IMR-90 (cell line): ENCODE measurements at regions not wholly inside any gene's neighbourhood (a gene's known extent, or its start where the extent isn't known, plus 50 kb on each side); places are given as distances from the start of the nearest gene placed in this dataset.

Experiments
- ATAC-seq: fragments of 200-7000 bp; cut with Tn5 transposase; 2 replicates; pipeline ENCODE4 v1.9.1; 2020; ENCODE audit warnings: low read depth, mild to moderate bottlenecking, moderate library complexity
- BruUV-seq: library from RNA; stranded (reverse); fragments of 400-500 nt; replicated peaks from 2 replicates; lab custom pipeline; 2021; lab: Mats Ljungman, UMichigan
- CTCF ChIA-PET: fragments of 300-600 bp; formaldehyde crosslinking; extraction: SDS; loops from one replicate; lab custom pipeline; 2021; ENCODE audit warnings: antibody characterized with exemption; lab: Yijun Ruan, JAX
- POLR2A ChIA-PET: fragments of 300-600 bp; sonication (Branson Sonifier 250); formaldehyde crosslinking; loops from one replicate; lab custom pipeline; 2022; ENCODE audit warnings: antibody characterized with exemption; ENCODE audit not compliant: unreplicated experiment; lab: Charles Lee
- DNase-seq: peaks from one replicate; pipeline ENCODE4 v3.0.0; 2013
- H2AFZ ChIP-seq: replicated peaks from 2 replicates; pipeline ENCODE3; 2013; ENCODE audit warnings: low read length, mild to moderate bottlenecking; ENCODE audit not compliant: poor library complexity
- H2AK5ac ChIP-seq: 2 replicates; pipeline ENCODE4 v1.6.1; 2013; ENCODE audit warnings: low read depth, low read length, inconsistent platforms
- H2AK9ac ChIP-seq: replicated peaks from 2 replicates; pipeline ENCODE3; 2013; ENCODE audit warnings: mild to moderate bottlenecking, low read depth, low read length, moderate library complexity; ENCODE audit not compliant: poor library complexity
- H2BK120ac ChIP-seq: 2 replicates; pipeline ENCODE4 v1.6.1; 2013; ENCODE audit warnings: low read depth, low read length, inconsistent platforms
- H2BK15ac ChIP-seq: 3 replicates; pipeline ENCODE4 v1.6.1; 2013; ENCODE audit warnings: low read depth, low read length, inconsistent platforms
- H2BK20ac ChIP-seq: 2 replicates; pipeline ENCODE4 v1.6.1; 2013; ENCODE audit warnings: low read depth, mild to moderate bottlenecking, inconsistent platforms, low read length, moderate library complexity
- H2BK5ac ChIP-seq: 2 replicates; pipeline ENCODE4 v1.6.1; 2013; ENCODE audit warnings: mild to moderate bottlenecking, low read depth, low read length, inconsistent platforms; ENCODE audit not compliant: poor library complexity, severe bottlenecking
- H3K14ac ChIP-seq: replicated peaks from 2 replicates; pipeline ENCODE4 v1.6.1; 2013; ENCODE audit warnings: low read depth, low read length, inconsistent platforms
- H3K18ac ChIP-seq: 2 replicates; pipeline ENCODE4 v1.6.1; 2013; ENCODE audit warnings: low read depth, low read length, control low read depth
- H3K23ac ChIP-seq: 2 replicates; pipeline ENCODE4 v1.6.1; 2013; ENCODE audit warnings: low read depth, low read length, inconsistent platforms
- H3K27ac ChIP-seq: 2 replicates; pipeline ENCODE4 v1.5.1; 2013; ENCODE audit warnings: mild to moderate bottlenecking, control low read depth, low read length; ENCODE audit not compliant: insufficient read depth
- H3K27me3 ChIP-seq: 2 replicates; pipeline ENCODE4 v1.6.1; 2013; ENCODE audit warnings: low read length; ENCODE audit not compliant: control insufficient read depth, insufficient read depth
- H3K36me3 ChIP-seq: 2 replicates; pipeline ENCODE4 v1.6.1; 2013; ENCODE audit warnings: low read length, mixed read lengths; ENCODE audit not compliant: control insufficient read depth, insufficient read depth
- H3K4ac ChIP-seq: 2 replicates; pipeline ENCODE4 v1.6.1; 2013; ENCODE audit warnings: low read depth, low read length, inconsistent platforms
- H3K4me1 ChIP-seq: 2 replicates; pipeline ENCODE4 v1.6.1; 2013; ENCODE audit warnings: low read length, mixed read lengths; ENCODE audit not compliant: control insufficient read depth, insufficient read depth
- H3K4me2 ChIP-seq: 2 replicates; pipeline ENCODE4 v1.6.1; 2013; ENCODE audit warnings: low read depth, mild to moderate bottlenecking, control low read depth, low read length, moderate library complexity
- H3K4me3 ChIP-seq: 2 replicates; pipeline ENCODE4 v1.5.1; 2013; ENCODE audit warnings: low read depth, mild to moderate bottlenecking, control low read depth, low read length, moderate library complexity; ENCODE audit not compliant: insufficient read depth
- H3K56ac ChIP-seq: 2 replicates; pipeline ENCODE4 v1.6.1; 2013; ENCODE audit warnings: low read length, inconsistent platforms; ENCODE audit not compliant: insufficient read depth; ENCODE audit errors: extremely low read depth
- H3K79me1 ChIP-seq, 2 experiments: 2 replicates each; pipeline ENCODE4 v1.6.1; 2013; ENCODE audit warnings: low read length in 2 of 2, inconsistent platforms in 1 of 2, low read depth in 1 of 2
- H3K9ac ChIP-seq: 2 replicates; pipeline ENCODE4 v1.6.1; 2013; ENCODE audit warnings: low read depth, low read length, control low read depth
- H3K9me1 ChIP-seq: 2 replicates; pipeline ENCODE4 v1.6.1; 2013; ENCODE audit warnings: low read length, inconsistent platforms; ENCODE audit not compliant: insufficient read depth
- H3K9me3 ChIP-seq: 2 replicates; pipeline ENCODE4 v1.6.1; 2013; ENCODE audit warnings: low read length; ENCODE audit not compliant: control insufficient read depth, insufficient read depth
- H4K20me1 ChIP-seq: 2 replicates; pipeline ENCODE4 v1.6.1; 2013; ENCODE audit warnings: low read length, inconsistent platforms; ENCODE audit not compliant: insufficient read depth
- H4K5ac ChIP-seq: 2 replicates; pipeline ENCODE4 v1.6.1; 2013; ENCODE audit warnings: mild to moderate bottlenecking, low read depth, low read length, control low read depth
- H4K8ac ChIP-seq, 2 experiments: 2 replicates each; pipeline ENCODE4 v1.6.1; 2013; ENCODE audit warnings: low read depth in 2 of 2, low read length in 2 of 2, control low read depth in 1 of 2, inconsistent platforms in 1 of 2
- H4K91ac ChIP-seq: 2 replicates; pipeline ENCODE4 v1.6.1; 2013; ENCODE audit warnings: low read depth, low read length, inconsistent platforms; ENCODE audit not compliant: insufficient read depth
- CHD1 ChIP-seq: IDR thresholded peaks from 2 replicates; pipeline ENCODE4 v1.6.1; 2012; ENCODE audit warnings: low read depth, low read length, improper control_type of control experiment
- CTCF ChIP-seq: conservative IDR thresholded peaks from 2 replicates; pipeline ENCODE4 v1.5.1; 2012; ENCODE audit warnings: mild to moderate bottlenecking, low read depth, low read length, improper control_type of control experiment
- FOS ChIP-seq: fragments of 150-350 bp; IDR thresholded peaks from 2 replicates; pipeline ENCODE4 v1.6.1; 2016; ENCODE audit warnings: low read depth, low read length
- MAZ ChIP-seq: IDR thresholded peaks from 2 replicates; pipeline ENCODE4 v1.6.1; 2012; ENCODE audit warnings: low read depth, mild to moderate bottlenecking, low read length, improper control_type of control experiment, moderate library complexity, borderline replicate concordance
- NFE2L2 ChIP-seq: fragments of 150-350 bp; IDR thresholded peaks from 2 replicates; pipeline ENCODE4 v1.6.1; 2016; ENCODE audit warnings: low read depth, mild to moderate bottlenecking, low read length
- RCOR1 ChIP-seq: IDR thresholded peaks from 2 replicates; pipeline ENCODE4 v1.6.1; 2012; ENCODE audit warnings: mild to moderate bottlenecking, low read length, improper control_type of control experiment; ENCODE audit not compliant: insufficient replicate concordance
- RFX5 ChIP-seq: IDR thresholded peaks from 2 replicates; pipeline ENCODE4 v1.8.0; 2012; ENCODE audit warnings: low read depth, mild to moderate bottlenecking, low read length, moderate library complexity
- WGBS, 2 experiments: methylation state at CpG; one replicate each; pipeline versions ENCODE4 v1.1.5 to v1.1.7; 2013; ENCODE audit warnings: missing lambda C conversion rate in 2 of 2; ENCODE audit not compliant: insufficient read length in 1 of 2; ENCODE audit errors: extremely low coverage in 2 of 2; 5-methylcytosine and 5-hydroxymethylcytosine counted together
- dilution Hi-C: fragments of 300-500 bp; cut with HindIII; formaldehyde crosslinking; loops from one replicate; pipeline ENCODE4 v1.14.3; 2018; ENCODE audit warnings: low sequenced_read_pairs; ENCODE audit not compliant: unreplicated experiment
- in situ Hi-C: fragments of 300-500 bp; cut with MboI; formaldehyde crosslinking; loops from 3 replicates; pipeline ENCODE4 v1.14.3; 2019; ENCODE audit warnings: low sequenced_read_pairs, inconsistent platforms, mixed read lengths
- intact Hi-C: fragments of 100-400 bp; cut with micrococcal nuclease; formaldehyde crosslinking; loops from 2 replicates; pipeline ENCODE4 v1.10.0; 2022

- peak overlapping the region; percentile 84 for H3K14ac ChIP-seq
- peak overlapping the region; percentile 70 for H2AK9ac ChIP-seq
- H3K9me1 ChIP-seq = peaks cover 25% of the 10 kb centered on the region
- H2AK5ac ChIP-seq = peak overlapping the region; percentile 97
- peak overlapping the region; percentile 82; the same call in 2 of the 3 replicates for H2BK15ac ChIP-seq
- no peaks in the 10 kb centered on the region for H3K27me3 ChIP-seq
- ChIA-PET CTCF (no interaction called here), POLR2A (no interaction called here)
- no peak for TF ChIP-seq RFX5
- peak; percentile 57 for TF ChIP-seq FOS
- no peak for TF ChIP-seq RCOR1
- no peak for TF ChIP-seq MAZ
- no peak for TF ChIP-seq NFE2L2
- no peak for TF ChIP-seq CHD1
- no peak for TF ChIP-seq CTCF
- H3K36me3 ChIP-seq = peaks cover 7% of the 10 kb centered on the region; the same call in 1 of the 2 replicates
- peak overlapping the region; percentile 90; the same call in 1 of the 2 replicates for H4K5ac ChIP-seq
- H3K56ac ChIP-seq = no peak overlapping the region
- peaks cover 11% of the 10 kb centered on the region for H3K4me1 ChIP-seq
- peak overlapping the region; percentile 71 for H2BK5ac ChIP-seq
- peak overlapping the region; percentile 85 for H2BK20ac ChIP-seq
- H3K79me1 ChIP-seq = peaks cover 5 to 61% of the 10 kb centered on the region in 2 experiments
- H3K4me2 ChIP-seq = no peak overlapping the region
- peak overlapping the region; percentile 95 for H3K4ac ChIP-seq
- H4K8ac ChIP-seq = peak overlapping the region; percentile 69 to 73; a peak in 3 of 4 replicates
- H2AFZ ChIP-seq = peak overlapping the region; percentile 38
- no peak overlapping the region for H3K9ac ChIP-seq
- H3K4me3 ChIP-seq = no peak overlapping the region
- H3K9me3 ChIP-seq = no peaks in the 10 kb centered on the region
- peak overlapping the region; percentile 93 for H4K91ac ChIP-seq
- H3K23ac ChIP-seq = peak overlapping the region; percentile 53; the same call in 1 of the 2 replicates
- peak overlapping the region; percentile 14; the same call in 1 of the 2 replicates for H3K27ac ChIP-seq
- ATAC-seq (peak; percentile 50), DNase-seq (peak; percentile 60)
- dilution Hi-C loops (no loop called here), in situ Hi-C loops (no loop called here), intact Hi-C loops (no loop called here)
- WGBS, 2 experiments = no CpG with 5 or more reads among the region's 3 CpGs
- no TSS peak for BruUV-seq
- peak overlapping the region; percentile 27 for H3K18ac ChIP-seq
- H2BK120ac ChIP-seq = peak overlapping the region; percentile 90
- H4K20me1 ChIP-seq = no peaks in the 10 kb centered on the region
These were observed 66.8 kb downstream of the RIN2 start for GRCh38 chr20:19824861-19825260.
